Upper lobe of left lung (tissue), 6 donors: ENCODE measurements at regions not wholly inside any gene's neighbourhood (a gene's known extent, or its start where the extent isn't known, plus 50 kb on each side); places are given as distances from the start of the nearest gene placed in this dataset.
"Not testable (repeated sequence)": the region's sequence is repeated elsewhere in the genome, so short reads cannot be mapped to it uniquely, and the experiment has no call there.

Experiments
- ATAC-seq, 2 donors: fragments of 200-7000 bp; cut with Tn5 transposase; one replicate each; pipeline ENCODE4 v1.9.1; 2022; ENCODE audit warnings: mild to moderate bottlenecking in 2 of 2, moderate library complexity in 2 of 2; ENCODE audit not compliant: low FRiP score in 2 of 2
- DNase-seq, 2 donors: peaks; one replicate each; pipeline ENCODE4 v3.0.0-alpha.2; 2019 to 2020
- H3K27ac ChIP-seq, 4 donors: fragments of 200-600 bp; sonication (generic); one replicate each; pipeline ENCODE4 v1.5.1; 2016 to 2019
- H3K27me3 ChIP-seq, 4 donors: fragments of 200-600 bp; sonication (generic); one replicate each; pipeline ENCODE4 v1.5.1; 2017 to 2019
- H3K36me3 ChIP-seq, 4 donors: fragments of 200-600 bp; sonication (generic); one replicate each; pipeline ENCODE4 v1.5.1; 2016 to 2019
- H3K4me1 ChIP-seq, 4 donors: fragments of 200-600 bp; sonication (generic); one replicate each; pipeline ENCODE4 v1.5.1; 2018 to 2019
- H3K4me3 ChIP-seq, 4 donors: fragments of 200-600 bp; sonication (generic); one replicate each; pipeline ENCODE4 v1.5.1; 2017 to 2019; ENCODE audit warnings: mild to moderate bottlenecking in 2 of 4, moderate library complexity in 1 of 4
- H3K9me3 ChIP-seq, 4 donors: fragments of 200-600 bp; sonication (generic); one replicate each; pipeline ENCODE4 v1.5.1; 2018 to 2019
- CTCF ChIP-seq, 6 experiments: fragments of 450-650 bp in 4 of 6; fragments of 200-600 bp in 2 of 6; sonication (generic) in 2 of 6; IDR thresholded peaks; one replicate each; pipeline ENCODE4 v1.5.1; 2016 to 2019; ENCODE audit warnings: antibody characterized with exemption in 6 of 6
- EP300 ChIP-seq, 4 donors: sonication (generic); formaldehyde crosslinking; IDR thresholded peaks; one replicate each; pipeline ENCODE4 v1.5.1; 2017; ENCODE audit warnings: antibody characterized with exemption in 4 of 4, control low read depth in 2 of 4
- POLR2A ChIP-seq, 4 donors: fragments of 450-650 bp; IDR thresholded peaks; one replicate each; pipeline ENCODE4 v1.5.1; 2016 to 2017; ENCODE audit warnings: antibody characterized with exemption in 4 of 4, mild to moderate bottlenecking in 2 of 4
- POLR2AphosphoS5 ChIP-seq, 2 donors: sonication (generic); formaldehyde crosslinking; IDR thresholded peaks; one replicate each; pipeline ENCODE4 v1.5.1; 2017; ENCODE audit warnings: antibody characterized with exemption in 2 of 2
- WGBS, 2 donors: methylation state at CpG; one replicate each; pipeline ENCODE4 v1.1.5; 2017 to 2018; 5-methylcytosine and 5-hydroxymethylcytosine counted together
- donor health status: DM: no; HTN: no; CAD: no; lungs with moderate emphysema.
- donor health status: DM: no; HTN: yes; CAD: no; lungs with severe emphysema.

GRCh38 chr5:163579729-163580128 lies 74.3 kb downstream of the MAT2B start:
- TF ChIP-seq EP300 (IDR thresholded peaks at IDR 0.05) (no peak), POLR2A (IDR thresholded peaks at IDR 0.05) (no peak), POLR2AphosphoS5 (IDR thresholded peaks at IDR 0.05) (no peak), CTCF (IDR thresholded peaks at IDR 0.05) (no peak)
- H3K4me3 ChIP-seq, result no peak overlapping the region

GRCh38 chr5:163580516-163580915 lies 75.1 kb downstream of the MAT2B start:
- Histone ChIP-seq H3K36me3 (no peaks in the 10 kb centered on the region), H3K4me1 (no peaks in the 10 kb centered on the region), H3K9me3 (no peaks in the 10 kb centered on the region), H3K27me3 (no peaks in the 10 kb centered on the region), H3K27ac (no peak overlapping the region), H3K4me3 (no peak overlapping the region)
- ATAC-seq, result no peak
- TF ChIP-seq EP300 (IDR thresholded peaks at IDR 0.05) (no peak), CTCF (IDR thresholded peaks at IDR 0.05) (no peak), POLR2A (IDR thresholded peaks at IDR 0.05) (no peak), POLR2AphosphoS5 (IDR thresholded peaks at IDR 0.05) (no peak)
- DNase-seq, result no peak
- WGBS, 2 donors, result 78 to 86% methylated on average over 2 of the region's 2 CpGs

More at GRCh38 chr5:163579729-163580128, 74.3 kb downstream of the MAT2B start:
- no peak overlapping the region for H3K27ac ChIP-seq
- H3K27me3 ChIP-seq, result no peaks in the 10 kb centered on the region
- H3K9me3 ChIP-seq, result no peaks in the 10 kb centered on the region
- H3K4me1 ChIP-seq, result no peaks in the 10 kb centered on the region
- no peaks in the 10 kb centered on the region for H3K36me3 ChIP-seq
- 96% methylated on average over 4 of the region's 4 CpGs for WGBS, 2 donors
- ATAC-seq, result no peak
- DNase-seq, result no peak

GRCh38 chr5:163583491-163584153 lies 78.2 kb downstream of the MAT2B start:
- not testable (repeated sequence) for H3K36me3 ChIP-seq, H3K4me1 ChIP-seq, H3K27me3 ChIP-seq, ATAC-seq, H3K4me3 ChIP-seq, H3K27ac ChIP-seq, H3K9me3 ChIP-seq
- DNase-seq, result peak in 1 of 2 donors; percentile 69
- 94 to 95% methylated on average over 17 to 26 of the region's 50 CpGs for WGBS, 2 donors

- TF ChIP-seq POLR2AphosphoS5 (IDR thresholded peaks at IDR 0.05) (no peak), CTCF (IDR thresholded peaks at IDR 0.05) (no peak), EP300 (IDR thresholded peaks at IDR 0.05) (no peak), POLR2A (IDR thresholded peaks at IDR 0.05) (no peak)
- no peak for DNase-seq
- no peak overlapping the region for H3K4me3 ChIP-seq
- H3K4me1 ChIP-seq, result no peaks in the 10 kb centered on the region
- H3K9me3 ChIP-seq, result no peaks in the 10 kb centered on the region
- no peaks in the 10 kb centered on the region for H3K36me3 ChIP-seq
- no peak overlapping the region for H3K27ac ChIP-seq
- 67 to 69% methylated on average over 1 of the region's 1 CpG for WGBS, 2 donors
- ATAC-seq, result no peak
- H3K27me3 ChIP-seq, result no peaks in the 10 kb centered on the region
Observed at GRCh38 chr5:163585206-163585605, 79.8 kb downstream of the MAT2B start.

GRCh38 chr5:163586531-163586956 lies 81.1 kb downstream of the MAT2B start:
- Histone ChIP-seq H3K9me3 (no peaks in the 10 kb centered on the region), H3K4me1 (no peaks in the 10 kb centered on the region), H3K27me3 (no peaks in the 10 kb centered on the region), H3K4me3 (no peak overlapping the region), H3K36me3 (no peaks in the 10 kb centered on the region), H3K27ac (no peak overlapping the region)
- no peak for DNase-seq
- WGBS, 2 donors, result 76 to 85% methylated on average over 2 of the region's 2 CpGs
- TF ChIP-seq POLR2A (IDR thresholded peaks at IDR 0.05) (no peak), EP300 (IDR thresholded peaks at IDR 0.05) (no peak), CTCF (IDR thresholded peaks at IDR 0.05) (no peak), POLR2AphosphoS5 (IDR thresholded peaks at IDR 0.05) (no peak)
- no peak for ATAC-seq
